Loucy (cell line): ENCODE measurements at regions not wholly inside any gene's neighbourhood (a gene's known extent, or its start where the extent isn't known, plus 50 kb on each side); places are given as distances from the start of the nearest gene placed in this dataset.

ENCODE experiments used
- EZH2phosphoT487 ChIP-seq: fragments of 200-600 bp; IDR thresholded peaks from 2 replicates; pipeline ENCODE4 v1.6.1; 2018; ENCODE audit warnings: antibody characterized with exemption, mild to moderate bottlenecking, moderate library complexity, borderline replicate concordance
- TF ChIP-seq, protein P1 (sequence below): fragments of 200-600 bp; sonication (generic); conservative IDR thresholded peaks from 2 replicates; pipeline ENCODE4 v1.5.1; 2014; ENCODE audit warnings: mild to moderate bottlenecking, antibody characterized with exemption, low read length

DNA sequence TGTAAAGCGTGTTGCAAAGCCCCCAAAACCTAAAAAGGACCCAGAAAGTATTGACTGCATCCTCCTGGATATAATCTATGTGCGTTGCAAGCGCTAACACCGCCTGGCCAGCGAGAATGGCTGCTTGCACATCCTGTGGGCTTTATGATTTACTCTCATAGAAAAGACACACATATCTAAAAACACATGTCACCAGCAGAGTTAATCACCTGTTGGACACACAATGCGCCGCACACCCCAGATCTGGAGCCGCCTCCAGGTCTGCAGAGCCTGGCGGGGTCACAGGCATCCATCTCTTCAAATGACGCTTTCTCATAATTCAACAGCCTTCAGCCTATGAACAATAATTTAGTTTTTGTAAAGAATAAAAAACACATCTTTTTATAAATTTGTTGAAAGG, 186.5 kb downstream of the RTP5 start:
- TF ChIP-seq, protein P1, sequence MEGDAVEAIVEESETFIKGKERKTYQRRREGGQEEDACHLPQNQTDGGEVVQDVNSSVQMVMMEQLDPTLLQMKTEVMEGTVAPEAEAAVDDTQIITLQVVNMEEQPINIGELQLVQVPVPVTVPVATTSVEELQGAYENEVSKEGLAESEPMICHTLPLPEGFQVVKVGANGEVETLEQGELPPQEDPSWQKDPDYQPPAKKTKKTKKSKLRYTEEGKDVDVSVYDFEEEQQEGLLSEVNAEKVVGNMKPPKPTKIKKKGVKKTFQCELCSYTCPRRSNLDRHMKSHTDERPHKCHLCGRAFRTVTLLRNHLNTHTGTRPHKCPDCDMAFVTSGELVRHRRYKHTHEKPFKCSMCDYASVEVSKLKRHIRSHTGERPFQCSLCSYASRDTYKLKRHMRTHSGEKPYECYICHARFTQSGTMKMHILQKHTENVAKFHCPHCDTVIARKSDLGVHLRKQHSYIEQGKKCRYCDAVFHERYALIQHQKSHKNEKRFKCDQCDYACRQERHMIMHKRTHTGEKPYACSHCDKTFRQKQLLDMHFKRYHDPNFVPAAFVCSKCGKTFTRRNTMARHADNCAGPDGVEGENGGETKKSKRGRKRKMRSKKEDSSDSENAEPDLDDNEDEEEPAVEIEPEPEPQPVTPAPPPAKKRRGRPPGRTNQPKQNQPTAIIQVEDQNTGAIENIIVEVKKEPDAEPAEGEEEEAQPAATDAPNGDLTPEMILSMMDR, result no peak
- no peak for TF ChIP-seq EZH2phosphoT487
